MCF 10A (cell line): ENCODE measurements at regions not wholly inside any gene's neighbourhood (a gene's known extent, or its start where the extent isn't known, plus 50 kb on each side); places are given as distances from the start of the nearest gene placed in this dataset.

Source experiments
- BruUV-seq: library from RNA; stranded (reverse); fragments of 400-500 nt; replicated peaks from 2 replicates; lab custom pipeline; 2021; lab: Mats Ljungman, UMichigan
- CTCF ChIA-PET: fragments of 300-600 bp; sonication (Branson Sonifier 250); formaldehyde crosslinking; extraction: SDS; loops from one replicate; lab custom pipeline; 2021; ENCODE audit warnings: antibody characterized with exemption, inconsistent platforms; lab: Yijun Ruan, JAX
- POLR2A ChIA-PET: fragments of 300-600, 350-650 bp; sonication (Branson Sonifier 250); formaldehyde crosslinking; extraction: SDS; loops from one replicate; lab custom pipeline; 2020; ENCODE audit warnings: antibody characterized with exemption, inconsistent platforms; lab: Yijun Ruan, JAX
- DNase-seq: peaks from one replicate; pipeline ENCODE4 v3.0.0-alpha.2; 2018; ENCODE audit not compliant: unreplicated experiment
- H3K27ac Mint-ChIP-seq: one replicate; pipeline ENCODE4 v1.8.0; 2022; ENCODE audit warnings: mild to moderate bottlenecking, low read depth, mixed read lengths; ENCODE audit not compliant: unreplicated experiment
- H3K27me3 Mint-ChIP-seq: one replicate; pipeline ENCODE4 v1.8.0; 2022; ENCODE audit warnings: mixed read lengths; ENCODE audit not compliant: insufficient read depth, unreplicated experiment
- H3K36me3 Mint-ChIP-seq: one replicate; pipeline ENCODE4 v1.8.0; 2022; ENCODE audit warnings: mild to moderate bottlenecking, moderate library complexity, mixed read lengths; ENCODE audit not compliant: insufficient read depth, unreplicated experiment
- H3K4me1 Mint-ChIP-seq: one replicate; pipeline ENCODE4 v1.8.0; 2022; ENCODE audit warnings: mixed read lengths; ENCODE audit not compliant: insufficient read depth, unreplicated experiment
- H3K4me3 Mint-ChIP-seq: one replicate; pipeline ENCODE4 v1.8.0; 2022; ENCODE audit warnings: mild to moderate bottlenecking, moderate library complexity, mixed read lengths; ENCODE audit not compliant: unreplicated experiment
- H3K9me3 Mint-ChIP-seq: one replicate; pipeline ENCODE4 v1.8.0; 2022; ENCODE audit warnings: mixed read lengths; ENCODE audit not compliant: unreplicated experiment
- intact Hi-C: fragments of 100-400 bp; cut with micrococcal nuclease; formaldehyde crosslinking; loops from 2 replicates; pipeline ENCODE4 v1.14.1; 2022
- TF ChIP-seq, protein P1 (sequence below): fragments of 200-600 bp; IDR thresholded peaks from one replicate; pipeline ENCODE4 v1.8.0; 2022; ENCODE audit warnings: antibody characterized with exemption, mild to moderate bottlenecking; ENCODE audit not compliant: unreplicated experiment

DNA sequence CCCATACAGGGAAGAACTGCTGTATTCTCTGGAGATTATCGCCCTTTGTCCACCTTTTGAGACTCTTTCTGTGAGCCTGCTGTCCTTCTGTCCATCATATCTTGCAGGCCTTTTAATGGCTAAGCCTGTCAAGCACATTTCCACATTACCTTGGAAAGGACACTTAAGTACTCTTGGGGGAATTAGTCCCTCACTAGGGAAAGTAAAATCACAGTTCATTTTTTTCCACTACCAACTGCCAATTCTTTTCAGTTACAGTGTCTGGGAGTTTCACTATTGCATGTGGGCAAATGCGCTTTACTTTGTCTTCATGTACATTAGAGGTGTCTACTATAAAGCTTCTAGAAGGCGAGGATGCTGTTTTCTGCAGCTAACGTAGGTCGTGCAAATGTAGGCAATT lies 242.1 kb downstream of the NSUN3 start:
- intact Hi-C loops: no loop called here
- Mint-ChIP-seq H3K4me1 (no peaks in the 10 kb centered on the region), H3K27me3 (no peaks in the 10 kb centered on the region), H3K36me3 (no peaks in the 10 kb centered on the region), H3K9me3 (no peaks in the 10 kb centered on the region), H3K27ac (no peak overlapping the region), H3K4me3 (no peak overlapping the region)
- POLR2A ChIA-PET: no interaction called here
- BruUV-seq: no TSS peak
- DNase-seq: no peak
- CTCF ChIA-PET: interaction anchor here (1.8 to 5.3 kb wide), 4 partner anchors 14 to 190 kb away, joined by 5 to 28 read pairs (median 14); no protein-coding TSS in a partner anchor
- TF ChIP-seq, protein P1, sequence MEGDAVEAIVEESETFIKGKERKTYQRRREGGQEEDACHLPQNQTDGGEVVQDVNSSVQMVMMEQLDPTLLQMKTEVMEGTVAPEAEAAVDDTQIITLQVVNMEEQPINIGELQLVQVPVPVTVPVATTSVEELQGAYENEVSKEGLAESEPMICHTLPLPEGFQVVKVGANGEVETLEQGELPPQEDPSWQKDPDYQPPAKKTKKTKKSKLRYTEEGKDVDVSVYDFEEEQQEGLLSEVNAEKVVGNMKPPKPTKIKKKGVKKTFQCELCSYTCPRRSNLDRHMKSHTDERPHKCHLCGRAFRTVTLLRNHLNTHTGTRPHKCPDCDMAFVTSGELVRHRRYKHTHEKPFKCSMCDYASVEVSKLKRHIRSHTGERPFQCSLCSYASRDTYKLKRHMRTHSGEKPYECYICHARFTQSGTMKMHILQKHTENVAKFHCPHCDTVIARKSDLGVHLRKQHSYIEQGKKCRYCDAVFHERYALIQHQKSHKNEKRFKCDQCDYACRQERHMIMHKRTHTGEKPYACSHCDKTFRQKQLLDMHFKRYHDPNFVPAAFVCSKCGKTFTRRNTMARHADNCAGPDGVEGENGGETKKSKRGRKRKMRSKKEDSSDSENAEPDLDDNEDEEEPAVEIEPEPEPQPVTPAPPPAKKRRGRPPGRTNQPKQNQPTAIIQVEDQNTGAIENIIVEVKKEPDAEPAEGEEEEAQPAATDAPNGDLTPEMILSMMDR: no peak

- no peak for DNase-seq
- POLR2A ChIA-PET: no interaction called here
- CTCF ChIA-PET: no interaction called here
- no peaks in the 10 kb centered on the region for H3K36me3 Mint-ChIP-seq
- H3K27me3 Mint-ChIP-seq: no peaks in the 10 kb centered on the region
- TF ChIP-seq, protein P1: no peak
- H3K4me1 Mint-ChIP-seq: no peaks in the 10 kb centered on the region
- no peak overlapping the region for H3K4me3 Mint-ChIP-seq
- intact Hi-C loops: no loop called here
- no peaks in the 10 kb centered on the region for H3K9me3 Mint-ChIP-seq
- no peak overlapping the region for H3K27ac Mint-ChIP-seq
- no TSS peak for BruUV-seq
Measured at GRCh38 chr3:94305835-94306611, 243.2 kb downstream of the NSUN3 start.

DNA sequence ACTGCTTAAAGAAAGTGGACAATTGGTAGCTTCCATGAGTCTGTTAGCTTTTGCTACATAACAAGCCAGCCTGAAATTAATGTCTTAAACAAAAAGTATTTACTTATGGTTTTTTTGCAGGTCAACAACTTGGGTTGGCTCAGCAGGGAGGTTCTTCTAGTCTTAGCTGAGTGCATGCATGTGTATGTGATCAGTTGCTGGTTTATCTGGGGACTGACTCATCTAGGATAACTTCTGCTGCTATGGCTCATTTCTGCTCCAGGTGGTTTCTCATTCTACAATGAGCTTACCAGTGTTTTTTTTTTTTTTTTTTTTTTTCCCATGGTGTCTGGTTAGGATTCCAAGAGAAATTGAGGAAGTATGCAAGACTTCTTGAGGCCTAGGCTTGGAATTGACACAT lies 244.7 kb downstream of the NSUN3 start:
- Mint-ChIP-seq H3K36me3 (no peaks in the 10 kb centered on the region), H3K4me3 (no peak overlapping the region), H3K9me3 (no peaks in the 10 kb centered on the region), H3K27me3 (no peaks in the 10 kb centered on the region), H3K4me1 (no peaks in the 10 kb centered on the region), H3K27ac (no peak overlapping the region)
- POLR2A ChIA-PET: no interaction called here
- DNase-seq: no peak
- intact Hi-C loops: no loop called here
- CTCF ChIA-PET: interaction anchor here (0.6 kb wide), 2 partner anchors 31 to 127 kb away, joined by 3 to 4 read pairs; no protein-coding TSS in a partner anchor
- TF ChIP-seq, protein P1: no peak
- no TSS peak for BruUV-seq

- TF ChIP-seq, protein P1: no peak
- no TSS peak for BruUV-seq
- Mint-ChIP-seq H3K27ac (no peak overlapping the region), H3K36me3 (no peaks in the 10 kb centered on the region), H3K27me3 (no peaks in the 10 kb centered on the region), H3K4me1 (no peaks in the 10 kb centered on the region), H3K4me3 (no peak overlapping the region), H3K9me3 (no peaks in the 10 kb centered on the region)
- DNase-seq: no peak
- intact Hi-C loops: no loop called here
- POLR2A ChIA-PET: no interaction called here
- CTCF ChIA-PET: interaction anchor here (1.5 kb wide), 1 partner anchor 11 kb away, joined by 3 read pairs; no protein-coding TSS in a partner anchor
Measured at GRCh38 chr3:94308767-94309166, 245.9 kb downstream of the NSUN3 start.
